Fibroblast of skin of right quadriceps (primary cell): ENCODE measurements at regions not wholly inside any gene's neighbourhood (a gene's known extent, or its start where the extent isn't known, plus 50 kb on each side); places are given as distances from the start of the nearest gene placed in this dataset.

Source experiments
- DNase-seq: peaks from one replicate; pipeline ENCODE4 v3.0.0-alpha.2; 2013

DNA sequence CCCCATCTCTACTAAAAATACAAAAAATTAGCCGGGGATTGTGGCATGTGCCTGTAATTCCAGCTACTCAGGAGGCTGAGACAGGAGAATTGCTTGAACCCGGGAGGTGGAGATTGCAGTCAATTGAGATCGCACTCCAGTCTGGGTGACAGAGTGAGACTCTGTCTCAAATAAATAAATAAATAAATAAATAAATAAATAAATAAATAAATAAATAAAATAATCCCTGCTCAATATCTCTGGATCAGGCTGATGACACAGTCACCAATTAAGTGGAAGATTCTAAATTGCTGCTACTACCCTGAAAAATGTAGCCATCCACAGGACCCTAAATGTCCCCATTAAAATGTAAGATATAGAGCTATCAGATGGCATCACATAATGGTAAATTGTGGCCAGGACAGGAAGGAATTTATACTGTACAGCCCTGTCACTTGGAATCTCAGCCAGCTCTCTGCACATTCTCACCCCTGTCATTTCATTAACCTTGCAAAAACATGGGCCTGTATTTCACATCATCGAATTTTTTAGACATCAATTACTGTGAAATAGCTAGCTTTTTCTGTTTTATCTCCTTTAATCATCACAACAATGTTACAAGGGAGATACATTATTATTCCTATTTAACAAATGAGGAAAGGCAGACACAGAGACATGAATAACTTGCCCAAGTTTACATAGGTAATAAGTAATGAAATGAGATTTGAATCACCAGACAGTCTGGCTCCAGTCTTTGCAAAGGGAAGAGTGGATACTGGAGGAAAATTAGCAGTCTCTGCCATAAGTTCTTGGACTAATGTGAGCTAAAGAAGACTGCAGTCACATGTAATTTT is 56.7 kb upstream of the NTPCR start:
- peak; percentile 38 for DNase-seq

DNA sequence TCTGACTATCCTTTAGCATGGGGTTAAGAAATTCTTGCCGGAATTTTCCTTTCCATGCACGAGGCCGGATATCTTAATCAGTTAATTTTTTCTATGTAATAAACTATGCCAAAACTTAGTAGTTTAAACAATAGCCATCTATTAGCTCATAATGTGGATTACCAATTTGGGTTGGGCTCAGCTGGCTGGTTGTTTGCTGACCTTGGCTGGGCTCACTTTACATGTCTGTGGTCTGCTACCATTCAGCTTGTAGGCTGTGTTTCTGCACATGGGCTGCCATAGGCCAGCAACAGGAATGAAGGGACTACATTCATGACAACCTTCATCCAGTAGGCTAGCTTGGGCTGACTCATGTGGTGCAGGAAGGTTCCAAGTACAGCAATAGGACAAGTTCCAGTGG is 56.0 kb upstream of the NTPCR start:
- no peak for DNase-seq

DNA sequence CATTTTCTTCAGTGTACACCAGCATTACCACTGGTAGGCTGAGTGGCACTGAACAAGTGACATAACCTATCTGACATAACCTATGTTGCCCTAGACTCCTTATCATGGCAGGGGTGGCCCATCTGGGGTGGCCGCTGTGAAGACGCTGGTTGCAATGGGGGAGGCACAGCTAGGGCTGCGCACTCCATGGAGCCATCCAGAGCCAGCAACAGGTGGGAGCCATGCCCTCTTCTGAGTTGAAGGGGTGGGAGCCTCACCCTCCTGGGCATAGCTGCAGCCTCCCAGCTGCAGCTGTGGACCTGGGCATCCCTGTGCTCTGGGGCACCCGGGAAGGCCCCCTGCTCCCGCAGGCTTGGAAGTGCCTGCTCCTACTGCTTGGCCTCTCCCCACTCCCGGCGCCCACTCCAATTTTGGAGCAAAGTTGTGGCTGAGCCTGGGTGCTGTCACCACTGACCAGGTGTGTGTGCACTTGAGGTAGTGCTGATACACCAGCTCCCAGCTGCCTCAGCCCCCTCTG is 52.4 kb upstream of the NTPCR start:
- no peak for DNase-seq

DNA sequence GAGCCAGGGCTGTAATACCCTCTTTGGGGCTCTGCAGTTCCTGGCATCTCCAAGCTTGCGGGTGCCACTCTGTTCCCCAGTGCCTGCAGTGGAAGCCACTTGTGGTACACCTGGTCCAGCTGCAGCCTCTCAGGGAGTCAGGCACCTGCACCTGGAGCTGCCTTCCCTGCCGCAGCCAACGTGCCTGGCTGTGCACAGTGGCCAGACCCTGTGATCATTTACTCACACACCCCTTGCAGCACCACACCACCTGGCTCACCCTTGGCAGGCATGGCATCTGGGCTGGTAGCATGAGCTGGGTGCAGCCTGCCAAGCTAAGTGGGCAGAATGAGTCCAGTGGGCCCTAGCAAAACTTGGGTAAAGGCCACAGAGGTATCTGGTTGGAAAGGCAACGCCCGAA is 51.1 kb upstream of the NTPCR start:
- no peak for DNase-seq

DNA sequence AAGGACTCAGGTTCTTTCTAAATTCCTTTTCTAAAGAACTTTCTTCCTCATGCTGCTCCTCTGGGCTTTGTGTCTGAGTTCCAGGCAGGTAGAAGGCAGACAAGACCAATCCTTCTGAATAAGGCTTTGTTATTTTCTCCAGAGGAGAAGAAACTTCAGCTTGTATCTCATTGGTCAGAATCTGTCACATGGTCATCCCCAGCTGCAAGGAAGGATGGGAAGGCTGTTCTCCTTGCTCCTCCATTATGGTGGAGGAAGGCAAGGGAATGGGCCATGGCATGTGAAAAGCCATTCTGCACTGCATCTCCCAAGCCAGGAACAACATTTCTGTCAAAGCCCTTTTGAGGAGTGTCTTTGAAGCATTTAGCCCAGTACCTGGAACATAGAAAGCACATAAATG is 50.6 kb upstream of the NTPCR start:
- no peak for DNase-seq
